Ishikawa (cell line): ENCODE measurements at regions not wholly inside any gene's neighbourhood (a gene's known extent, or its start where the extent isn't known, plus 50 kb on each side); places are given as distances from the start of the nearest gene placed in this dataset.

Experiments
- CREB1 ChIP-seq: IDR thresholded peaks from 2 replicates; pipeline ENCODE4 v1.6.1; 2012; ENCODE audit warnings: low read depth
- EGR1 ChIP-seq: IDR thresholded peaks from 2 replicates; pipeline ENCODE4 v1.6.1; 2012
- RAD21 ChIP-seq: IDR thresholded peaks from 2 replicates; pipeline ENCODE4 v1.6.1; 2012; ENCODE audit warnings: low read depth
- TAF1 ChIP-seq: IDR thresholded peaks from 2 replicates; pipeline ENCODE4 v1.6.1; 2012; ENCODE audit warnings: low read depth, mild to moderate bottlenecking
- YY1 ChIP-seq: IDR thresholded peaks from 2 replicates; pipeline ENCODE4 v1.6.1; 2012; ENCODE audit warnings: low read depth
- TF ChIP-seq, protein P1 (sequence below): IDR thresholded peaks from 2 replicates; pipeline ENCODE4 v1.6.1; 2012; ENCODE audit warnings: low read depth, mild to moderate bottlenecking
- TF ChIP-seq, protein P2 (sequence below): IDR thresholded peaks from 2 replicates; pipeline ENCODE4 v1.6.1; 2012

DNA sequence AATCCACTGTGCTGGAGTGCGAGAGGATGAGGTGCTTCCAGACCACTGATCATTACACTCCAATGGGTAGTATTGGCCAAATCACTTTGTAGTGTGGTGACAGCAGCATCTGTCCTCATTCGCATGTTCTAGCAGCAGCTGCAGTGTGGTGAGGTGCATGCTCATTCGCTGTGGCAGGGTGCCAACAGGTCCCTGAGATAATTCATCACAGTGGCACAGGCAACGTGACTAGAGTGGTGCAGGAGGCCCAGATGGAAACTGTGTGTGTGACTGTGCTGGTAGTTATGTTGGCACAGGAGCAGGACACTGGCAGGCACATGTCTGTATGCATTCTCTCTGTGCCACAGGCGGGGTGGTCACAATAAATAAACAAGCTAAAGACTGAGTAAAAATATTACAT lies 329.5 kb upstream of the SYT4 start:
- TF ChIP-seq, protein P1, sequence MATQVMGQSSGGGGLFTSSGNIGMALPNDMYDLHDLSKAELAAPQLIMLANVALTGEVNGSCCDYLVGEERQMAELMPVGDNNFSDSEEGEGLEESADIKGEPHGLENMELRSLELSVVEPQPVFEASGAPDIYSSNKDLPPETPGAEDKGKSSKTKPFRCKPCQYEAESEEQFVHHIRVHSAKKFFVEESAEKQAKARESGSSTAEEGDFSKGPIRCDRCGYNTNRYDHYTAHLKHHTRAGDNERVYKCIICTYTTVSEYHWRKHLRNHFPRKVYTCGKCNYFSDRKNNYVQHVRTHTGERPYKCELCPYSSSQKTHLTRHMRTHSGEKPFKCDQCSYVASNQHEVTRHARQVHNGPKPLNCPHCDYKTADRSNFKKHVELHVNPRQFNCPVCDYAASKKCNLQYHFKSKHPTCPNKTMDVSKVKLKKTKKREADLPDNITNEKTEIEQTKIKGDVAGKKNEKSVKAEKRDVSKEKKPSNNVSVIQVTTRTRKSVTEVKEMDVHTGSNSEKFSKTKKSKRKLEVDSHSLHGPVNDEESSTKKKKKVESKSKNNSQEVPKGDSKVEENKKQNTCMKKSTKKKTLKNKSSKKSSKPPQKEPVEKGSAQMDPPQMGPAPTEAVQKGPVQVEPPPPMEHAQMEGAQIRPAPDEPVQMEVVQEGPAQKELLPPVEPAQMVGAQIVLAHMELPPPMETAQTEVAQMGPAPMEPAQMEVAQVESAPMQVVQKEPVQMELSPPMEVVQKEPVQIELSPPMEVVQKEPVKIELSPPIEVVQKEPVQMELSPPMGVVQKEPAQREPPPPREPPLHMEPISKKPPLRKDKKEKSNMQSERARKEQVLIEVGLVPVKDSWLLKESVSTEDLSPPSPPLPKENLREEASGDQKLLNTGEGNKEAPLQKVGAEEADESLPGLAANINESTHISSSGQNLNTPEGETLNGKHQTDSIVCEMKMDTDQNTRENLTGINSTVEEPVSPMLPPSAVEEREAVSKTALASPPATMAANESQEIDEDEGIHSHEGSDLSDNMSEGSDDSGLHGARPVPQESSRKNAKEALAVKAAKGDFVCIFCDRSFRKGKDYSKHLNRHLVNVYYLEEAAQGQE, result no peak
- TF ChIP-seq YY1 (no peak), RAD21 (no peak), TAF1 (no peak), CREB1 (no peak), EGR1 (no peak)
- TF ChIP-seq, protein P2, sequence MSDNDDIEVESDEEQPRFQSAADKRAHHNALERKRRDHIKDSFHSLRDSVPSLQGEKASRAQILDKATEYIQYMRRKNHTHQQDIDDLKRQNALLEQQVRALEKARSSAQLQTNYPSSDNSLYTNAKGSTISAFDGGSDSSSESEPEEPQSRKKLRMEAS, result no peak
